Activated naive CD8-positive, alpha-beta T cell treated with anti-CD3 and anti-CD28 coated beads, Interleukin-2, amount 10 ng/mL, durations not matched to agents 7 days and 5 days (primary cell): ENCODE measurements at regions not wholly inside any gene's neighbourhood (a gene's known extent, or its start where the extent isn't known, plus 50 kb on each side); places are given as distances from the start of the nearest gene placed in this dataset.

Experiments used
- ATAC-seq: fragments of 150-1000 bp; cut with Tn5 transposase; one replicate; pipeline ENCODE4 v1.10.0; 2021; ENCODE audit warnings: low read depth, moderate library complexity
- POLR2A ChIA-PET: fragments of 350-600 bp; sonication (Branson Sonifier 250); formaldehyde crosslinking; loops from one replicate; lab custom pipeline; 2021; ENCODE audit warnings: antibody characterized with exemption; lab: Charles Lee
- DNase-seq: peaks from one replicate; pipeline ENCODE4 v3.0.0; 2021
- H3K27ac Mint-ChIP-seq: one replicate; pipeline ENCODE4 v1.8.0; 2022; ENCODE audit warnings: mild to moderate bottlenecking, mixed read lengths
- H3K27me3 Mint-ChIP-seq: one replicate; pipeline ENCODE4 v1.8.0; 2022; ENCODE audit warnings: mild to moderate bottlenecking, moderate library complexity, mixed read lengths
- H3K36me3 Mint-ChIP-seq: one replicate; pipeline ENCODE4 v1.8.0; 2021; ENCODE audit warnings: mild to moderate bottlenecking, mixed read lengths
- H3K4me1 Mint-ChIP-seq: one replicate; pipeline ENCODE4 v1.8.0; 2021; ENCODE audit warnings: mixed read lengths
- H3K4me3 Mint-ChIP-seq: one replicate; pipeline ENCODE4 v1.8.0; 2022; ENCODE audit warnings: mild to moderate bottlenecking, moderate library complexity, mixed read lengths
- H3K9me3 Mint-ChIP-seq: one replicate; pipeline ENCODE4 v1.8.0; 2021; ENCODE audit warnings: mixed read lengths

DNA sequence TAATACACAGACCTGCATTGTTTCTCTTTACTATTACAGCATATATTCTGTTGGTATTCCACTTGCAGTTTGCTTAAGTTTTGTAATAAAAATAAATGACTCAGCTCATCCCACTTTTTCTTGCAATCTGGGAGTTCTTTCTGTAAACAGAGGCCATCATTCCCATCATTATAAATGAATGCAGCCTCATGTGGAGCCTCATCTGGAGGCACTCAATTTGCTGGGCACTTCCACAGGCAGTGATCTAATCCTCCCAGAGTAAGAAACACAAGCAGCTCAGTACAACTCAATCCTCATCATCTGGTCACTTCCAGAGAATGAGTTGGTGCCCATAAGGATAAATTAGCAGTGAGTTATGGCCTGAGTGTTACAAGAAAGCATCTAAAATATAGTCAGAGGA lies 2801.9 kb downstream of the PCDH9 start:
- POLR2A ChIA-PET = no interaction called here
- ATAC-seq (no peak), DNase-seq (no peak)
- Mint-ChIP-seq H3K27ac (no peak overlapping the region), H3K4me1 (no peaks in the 10 kb centered on the region), H3K27me3 (no peaks in the 10 kb centered on the region), H3K4me3 (no peak overlapping the region), H3K36me3 (no peaks in the 10 kb centered on the region), H3K9me3 (no peaks in the 10 kb centered on the region)

DNA sequence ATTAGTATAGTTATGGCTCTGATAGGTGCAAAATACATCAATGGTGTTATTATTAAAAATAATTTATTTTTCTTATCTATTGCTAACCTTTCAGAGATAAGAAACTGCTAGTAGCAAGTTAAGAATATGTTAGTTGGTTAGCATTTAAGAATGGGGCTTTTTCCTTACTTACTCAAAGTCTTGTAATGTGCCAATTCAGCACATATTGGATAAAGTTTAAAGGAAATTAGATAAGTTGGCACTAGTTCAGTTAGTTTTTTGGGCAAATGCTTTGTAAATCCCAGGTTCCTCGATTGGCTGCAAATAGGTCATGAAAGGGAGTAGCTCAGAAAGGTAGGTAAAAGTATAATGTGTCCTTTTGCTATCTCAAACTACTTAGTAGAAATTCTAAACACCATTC lies 2806.7 kb downstream of the PCDH9 start:
- Mint-ChIP-seq H3K36me3 (no peaks in the 10 kb centered on the region), H3K4me1 (no peaks in the 10 kb centered on the region), H3K4me3 (no peak overlapping the region), H3K27me3 (no peaks in the 10 kb centered on the region), H3K27ac (no peak overlapping the region), H3K9me3 (no peaks in the 10 kb centered on the region)
- no peak for ATAC-seq
- DNase-seq = no peak
- POLR2A ChIA-PET = no interaction called here

DNA sequence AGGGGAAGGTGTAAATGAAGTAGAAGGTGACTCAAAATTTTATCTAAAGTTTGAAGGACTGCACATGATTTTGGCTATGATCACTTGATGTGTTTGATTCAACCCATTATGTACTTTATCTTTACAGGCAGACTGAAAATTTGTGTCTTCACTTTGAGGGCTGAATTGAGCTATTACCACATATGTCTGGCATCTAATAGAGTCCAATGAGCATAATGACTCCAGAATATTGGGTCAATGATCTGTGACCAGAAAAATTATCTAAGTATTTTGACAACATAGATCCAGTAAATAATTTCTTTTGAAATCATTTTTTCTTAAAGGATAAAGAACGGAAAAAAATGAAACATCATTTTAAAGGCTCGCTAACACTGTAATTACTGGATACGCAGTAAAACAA lies 2810.0 kb downstream of the PCDH9 start:
- ATAC-seq (no peak), DNase-seq (no peak)
- no peak overlapping the region for H3K4me3 Mint-ChIP-seq
- no peaks in the 10 kb centered on the region for H3K9me3 Mint-ChIP-seq
- H3K36me3 Mint-ChIP-seq = no peaks in the 10 kb centered on the region
- no peaks in the 10 kb centered on the region for H3K4me1 Mint-ChIP-seq
- H3K27ac Mint-ChIP-seq = no peak overlapping the region
- no peaks in the 10 kb centered on the region for H3K27me3 Mint-ChIP-seq
- POLR2A ChIA-PET = no interaction called here

DNA sequence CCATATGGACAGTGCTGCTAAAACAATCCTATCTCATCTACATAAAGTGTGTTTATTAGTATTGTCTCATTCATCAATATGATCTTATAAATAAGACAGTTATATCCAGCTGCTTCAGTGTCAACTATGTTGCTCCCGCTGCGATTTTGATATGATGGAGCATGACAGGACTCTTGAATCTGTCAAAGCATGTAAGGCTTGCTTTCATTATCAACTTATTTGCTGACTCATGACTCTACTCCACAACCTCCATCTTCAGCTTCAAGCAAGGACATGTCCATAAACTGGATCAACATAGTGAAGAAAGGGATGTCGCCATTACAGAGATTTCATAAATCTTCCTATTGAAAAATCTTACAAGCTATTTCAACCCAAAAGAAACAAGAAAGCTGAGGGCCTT lies 2812.6 kb downstream of the PCDH9 start:
- Mint-ChIP-seq H3K27ac (no peak overlapping the region), H3K4me1 (no peaks in the 10 kb centered on the region), H3K36me3 (no peaks in the 10 kb centered on the region), H3K4me3 (no peak overlapping the region), H3K27me3 (no peaks in the 10 kb centered on the region), H3K9me3 (no peaks in the 10 kb centered on the region)
- no peak for ATAC-seq
- DNase-seq = no peak
- POLR2A ChIA-PET = no interaction called here

DNA sequence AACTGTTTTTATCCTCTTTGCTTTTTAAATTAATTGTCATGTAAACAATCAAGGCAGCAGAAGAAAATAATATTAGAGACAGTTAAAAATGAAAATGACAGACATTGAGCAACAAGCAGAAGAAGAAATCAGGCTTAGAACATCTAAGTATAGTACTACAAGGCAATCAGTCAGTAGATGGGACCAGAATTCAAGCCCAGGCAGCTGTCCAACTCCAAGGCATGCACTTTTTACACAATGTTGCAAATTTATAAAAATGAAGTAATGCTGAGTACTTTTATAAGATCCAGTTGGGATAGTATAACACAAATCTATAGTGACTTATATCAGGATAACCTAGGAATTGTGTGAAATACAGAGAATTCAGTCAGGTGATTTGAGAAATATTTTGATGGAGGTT lies 2815.8 kb downstream of the PCDH9 start:
- Mint-ChIP-seq H3K27ac (no peak overlapping the region), H3K9me3 (no peaks in the 10 kb centered on the region), H3K4me3 (no peak overlapping the region), H3K4me1 (no peaks in the 10 kb centered on the region), H3K27me3 (no peaks in the 10 kb centered on the region), H3K36me3 (no peaks in the 10 kb centered on the region)
- ATAC-seq (no peak), DNase-seq (no peak)
- POLR2A ChIA-PET = no interaction called here

DNA sequence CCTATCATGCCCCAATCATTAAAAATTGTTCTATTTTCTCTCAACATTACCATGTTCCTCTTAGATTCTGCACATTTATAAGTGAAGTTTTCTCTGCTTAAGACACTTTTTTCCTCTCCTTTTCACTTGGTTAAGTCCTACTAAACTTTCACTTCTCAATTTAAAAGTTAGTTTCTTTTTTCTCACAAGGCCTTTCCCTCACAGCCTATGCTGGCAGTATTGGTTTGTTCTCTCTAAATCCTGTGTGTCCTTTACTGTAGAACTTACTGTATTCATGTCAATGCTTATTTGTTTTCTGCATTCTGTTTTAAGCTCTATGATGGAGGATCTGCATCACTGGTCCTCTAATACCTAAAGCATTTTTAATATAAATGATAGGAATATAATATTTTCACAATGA lies 2816.6 kb downstream of the PCDH9 start:
- H3K4me3 Mint-ChIP-seq = no peak overlapping the region
- no peaks in the 10 kb centered on the region for H3K9me3 Mint-ChIP-seq
- no peaks in the 10 kb centered on the region for H3K27me3 Mint-ChIP-seq
- no peaks in the 10 kb centered on the region for H3K36me3 Mint-ChIP-seq
- POLR2A ChIA-PET = no interaction called here
- H3K27ac Mint-ChIP-seq = no peak overlapping the region
- no peaks in the 10 kb centered on the region for H3K4me1 Mint-ChIP-seq
- DNase-seq (no peak), ATAC-seq (no peak)

DNA sequence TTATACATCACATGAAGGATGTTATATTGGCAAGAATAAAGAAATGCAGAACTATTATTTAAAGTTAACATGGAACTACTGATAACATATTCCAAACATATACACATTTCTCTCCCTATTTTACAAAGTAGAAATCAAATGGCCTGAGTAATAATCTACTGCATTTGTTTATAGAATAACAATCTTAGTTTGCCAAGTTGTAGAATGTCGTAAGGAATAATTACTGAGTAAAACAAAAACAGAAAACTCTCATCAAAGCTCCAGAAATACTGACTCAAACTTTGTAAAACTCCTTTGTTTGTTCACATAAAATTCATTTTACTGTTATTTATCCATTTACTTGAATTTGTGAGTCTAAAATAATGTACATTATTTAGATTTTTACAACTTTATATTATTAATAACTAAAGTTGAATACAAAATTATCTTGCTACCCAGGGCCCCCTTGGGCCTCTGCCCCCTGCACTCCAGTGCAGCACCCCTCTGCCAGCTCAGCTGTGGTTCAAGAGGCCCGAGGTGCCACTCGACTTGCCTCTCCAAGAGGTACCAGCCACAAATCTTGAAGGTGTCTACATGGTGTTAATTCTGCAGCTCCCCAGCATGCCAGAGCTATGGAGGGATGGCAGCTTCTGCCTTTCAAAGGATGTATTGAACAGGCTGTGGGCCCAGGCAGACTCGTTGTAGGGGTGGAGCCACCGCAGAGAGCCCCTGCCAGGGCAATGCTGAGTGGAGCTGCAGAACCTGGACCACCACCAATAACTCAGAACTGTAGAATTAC lies 2819.7 kb downstream of the PCDH9 start:
- Mint-ChIP-seq H3K9me3 (no peaks in the 10 kb centered on the region), H3K27me3 (no peaks in the 10 kb centered on the region), H3K4me1 (no peaks in the 10 kb centered on the region), H3K36me3 (no peaks in the 10 kb centered on the region), H3K27ac (no peak overlapping the region), H3K4me3 (no peak overlapping the region)
- ATAC-seq = no peak
- no peak for DNase-seq
- POLR2A ChIA-PET = no interaction called here

DNA sequence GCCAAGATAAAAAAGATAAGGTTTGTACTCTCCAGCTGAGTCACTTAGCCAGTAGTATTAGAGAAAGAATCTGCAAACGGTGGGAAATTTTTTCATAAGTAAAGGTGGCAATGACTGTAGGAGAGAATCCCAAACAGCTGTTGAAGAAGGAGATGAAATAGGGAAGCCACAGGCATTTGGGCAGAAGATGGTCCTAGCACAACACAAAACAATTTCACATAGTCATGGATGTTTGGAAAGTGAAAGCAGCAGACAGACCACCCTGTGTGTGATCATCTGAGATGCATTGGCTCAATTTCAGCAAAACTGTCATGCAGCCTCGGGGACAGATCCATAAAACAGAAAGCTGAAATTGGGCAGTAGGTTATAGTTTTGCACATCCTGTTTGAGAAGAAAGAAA lies 2832.4 kb downstream of the PCDH9 start:
- no peaks in the 10 kb centered on the region for H3K27me3 Mint-ChIP-seq
- H3K4me1 Mint-ChIP-seq = no peaks in the 10 kb centered on the region
- POLR2A ChIA-PET = no interaction called here
- H3K36me3 Mint-ChIP-seq = no peaks in the 10 kb centered on the region
- no peak for DNase-seq
- no peak overlapping the region for H3K27ac Mint-ChIP-seq
- no peak for ATAC-seq
- no peaks in the 10 kb centered on the region for H3K9me3 Mint-ChIP-seq
- no peak overlapping the region for H3K4me3 Mint-ChIP-seq

DNA sequence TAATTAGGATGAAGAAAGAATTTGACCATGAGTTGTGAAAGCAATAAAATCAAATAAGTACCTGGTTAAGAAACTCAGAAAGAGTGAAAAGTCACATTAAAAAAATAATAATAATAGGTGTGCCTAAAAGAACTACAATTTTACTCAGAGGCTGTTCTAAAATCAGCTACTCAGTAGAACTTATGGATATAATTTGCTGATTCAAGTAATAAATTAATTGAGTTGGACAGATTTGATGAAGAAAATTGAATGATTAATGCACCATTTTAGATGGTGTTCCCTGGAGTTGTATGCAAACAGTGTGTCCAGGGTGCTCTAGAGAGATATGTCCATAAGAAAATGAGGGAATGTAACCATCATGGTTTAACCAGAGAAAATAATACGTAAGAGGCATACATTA lies 2852.5 kb downstream of the PCDH9 start:
- Mint-ChIP-seq H3K4me3 (no peak overlapping the region), H3K27me3 (no peaks in the 10 kb centered on the region), H3K4me1 (no peaks in the 10 kb centered on the region), H3K9me3 (peaks cover 6% of the 10 kb centered on the region), H3K27ac (no peak overlapping the region), H3K36me3 (no peaks in the 10 kb centered on the region)
- no peak for DNase-seq
- no peak for ATAC-seq
- POLR2A ChIA-PET = no interaction called here

DNA sequence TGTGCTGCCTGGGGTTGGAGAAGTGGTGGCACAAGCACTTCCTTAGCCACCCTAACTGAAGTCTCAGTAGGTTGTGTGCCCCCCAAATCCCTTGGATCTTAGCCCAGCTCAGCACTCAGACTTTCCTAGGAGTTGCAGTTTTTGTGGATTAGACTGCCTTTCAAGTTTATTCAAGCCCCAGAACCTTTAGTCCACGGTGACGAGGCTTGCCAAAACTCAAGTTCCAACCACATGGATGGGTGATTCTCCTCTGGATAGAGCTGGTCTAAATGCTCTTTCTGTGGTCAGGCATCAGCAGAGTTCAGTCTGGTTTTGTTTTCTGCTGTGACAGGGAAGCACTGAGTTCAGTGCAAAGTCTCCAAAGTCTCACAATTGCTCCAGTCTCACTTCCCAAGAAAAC lies 2858.7 kb downstream of the PCDH9 start:
- ATAC-seq (no peak), DNase-seq (no peak)
- POLR2A ChIA-PET = no interaction called here
- Mint-ChIP-seq H3K9me3 (peaks cover 20% of the 10 kb centered on the region), H3K27me3 (no peaks in the 10 kb centered on the region), H3K4me3 (no peak overlapping the region), H3K4me1 (no peaks in the 10 kb centered on the region), H3K36me3 (no peaks in the 10 kb centered on the region), H3K27ac (no peak overlapping the region)

DNA sequence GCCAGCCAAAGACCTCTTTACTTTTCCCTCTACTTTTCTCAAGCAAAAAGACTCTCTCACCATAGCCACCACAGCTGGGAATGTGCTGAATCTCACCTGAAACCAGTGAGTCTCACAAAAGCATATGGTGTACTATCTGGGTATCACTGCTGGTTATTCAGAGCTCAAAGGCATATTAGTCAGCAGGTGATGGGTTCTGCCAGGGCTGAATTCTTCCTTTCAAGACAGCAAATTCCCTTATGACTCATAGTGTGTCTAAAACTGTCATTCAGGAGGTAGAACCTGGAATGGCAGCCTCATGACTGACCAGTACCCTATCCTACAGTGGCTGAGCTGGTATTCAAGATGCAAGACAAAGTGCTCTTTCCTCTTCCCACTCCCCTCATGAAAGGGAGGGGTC lies 2859.1 kb downstream of the PCDH9 start:
- no peaks in the 10 kb centered on the region for H3K36me3 Mint-ChIP-seq

DNA sequence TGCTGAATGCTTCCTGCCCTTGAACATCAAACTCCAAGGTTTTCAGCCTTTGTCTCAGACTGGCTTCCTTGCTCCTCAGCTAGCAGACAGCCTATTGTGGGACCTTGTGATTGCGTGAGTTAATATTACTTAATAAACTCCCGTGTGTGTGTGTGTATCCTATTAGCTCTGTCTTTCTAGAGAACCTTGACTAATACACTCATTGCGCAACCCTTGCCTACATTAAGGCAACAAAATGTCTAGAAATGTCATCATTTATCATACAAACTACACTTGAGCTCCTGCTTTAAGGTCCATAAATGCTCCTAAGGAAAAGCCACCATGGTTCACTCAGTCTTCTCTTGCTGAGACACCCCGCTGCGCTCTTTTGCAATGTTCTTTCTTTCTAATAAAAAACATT lies 2861.0 kb downstream of the PCDH9 start:
- Mint-ChIP-seq H3K27me3 (no peaks in the 10 kb centered on the region), H3K27ac (no peak overlapping the region), H3K4me3 (no peak overlapping the region), H3K9me3 (peaks cover 22% of the 10 kb centered on the region), H3K36me3 (no peaks in the 10 kb centered on the region), H3K4me1 (no peaks in the 10 kb centered on the region)
- DNase-seq (no peak), ATAC-seq (no peak)
- POLR2A ChIA-PET = no interaction called here

More for the DNA sequence above, 2859.1 kb downstream of the PCDH9 start:
- no peak overlapping the region for H3K27ac Mint-ChIP-seq
- DNase-seq (no peak), ATAC-seq (no peak)
- POLR2A ChIA-PET = no interaction called here
- no peaks in the 10 kb centered on the region for H3K4me1 Mint-ChIP-seq
- H3K4me3 Mint-ChIP-seq = no peak overlapping the region
- H3K9me3 Mint-ChIP-seq = peaks cover 22% of the 10 kb centered on the region
- no peaks in the 10 kb centered on the region for H3K27me3 Mint-ChIP-seq

DNA sequence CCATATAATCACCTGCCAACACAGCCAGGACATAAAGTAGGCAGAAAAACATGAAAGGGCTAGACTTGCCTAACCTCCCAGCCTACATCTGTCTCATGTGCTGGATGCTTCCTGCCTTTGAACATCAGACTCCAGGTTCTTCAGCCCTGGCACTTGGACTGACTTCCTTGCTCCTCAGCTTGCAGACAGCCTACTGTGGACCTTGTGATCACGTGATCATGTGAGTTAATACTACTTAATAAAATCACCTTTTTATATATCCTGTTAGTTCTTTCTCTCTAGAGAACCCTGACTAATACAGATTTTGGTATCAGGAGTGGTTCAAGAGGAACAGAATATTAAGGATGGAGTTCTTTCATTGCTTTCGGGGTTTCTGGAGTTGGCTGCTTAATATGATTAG lies 2867.6 kb downstream of the PCDH9 start:
- DNase-seq = no peak
- no peaks in the 10 kb centered on the region for H3K4me1 Mint-ChIP-seq
- no peaks in the 10 kb centered on the region for H3K36me3 Mint-ChIP-seq
- no peak overlapping the region for H3K27ac Mint-ChIP-seq
- no peak for ATAC-seq
- H3K9me3 Mint-ChIP-seq = peaks cover 4% of the 10 kb centered on the region
- POLR2A ChIA-PET = no interaction called here
- H3K4me3 Mint-ChIP-seq = no peak overlapping the region
- H3K27me3 Mint-ChIP-seq = no peaks in the 10 kb centered on the region

DNA sequence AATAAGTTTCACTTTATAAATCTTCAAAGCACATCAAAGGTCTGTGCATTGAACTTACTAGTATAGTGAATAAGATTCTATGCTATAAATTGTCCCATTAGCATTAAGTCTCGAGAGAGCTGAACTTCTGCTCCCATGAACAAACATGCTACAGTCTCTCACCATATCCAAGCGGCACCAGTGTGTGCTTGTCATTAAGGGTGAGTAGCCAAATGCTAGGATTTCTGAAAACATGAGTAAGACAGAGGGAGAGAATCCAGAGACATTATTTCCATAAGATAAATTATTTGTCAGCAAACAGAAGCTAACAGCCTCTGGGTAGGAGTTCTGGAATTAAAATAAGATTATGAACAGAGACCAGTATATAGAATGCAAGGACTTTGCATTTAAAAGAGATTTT lies 2882.5 kb downstream of the PCDH9 start:
- H3K27me3 Mint-ChIP-seq = no peaks in the 10 kb centered on the region
- H3K4me1 Mint-ChIP-seq = no peaks in the 10 kb centered on the region
- H3K27ac Mint-ChIP-seq = no peak overlapping the region
- ATAC-seq = no peak
- no peak overlapping the region for H3K4me3 Mint-ChIP-seq
- DNase-seq = no peak
- H3K36me3 Mint-ChIP-seq = no peaks in the 10 kb centered on the region
- H3K9me3 Mint-ChIP-seq = peaks cover 5% of the 10 kb centered on the region
- POLR2A ChIA-PET = no interaction called here
